Inferior parietal cortex (tissue), 1 donor: ENCODE measurements at regions not wholly inside any gene's neighbourhood (a gene's known extent, or its start where the extent isn't known, plus 50 kb on each side); places are given as distances from the start of the nearest gene placed in this dataset.
"Not testable (repeated sequence)": the region's sequence is repeated elsewhere in the genome, so short reads cannot be mapped to it uniquely, and the experiment has no call there.

Experiments used
- DNase-seq: peaks from one replicate; pipeline ENCODE4 v3.0.0-alpha.2; 2016; ENCODE audit errors: extremely low spot score

DNA sequence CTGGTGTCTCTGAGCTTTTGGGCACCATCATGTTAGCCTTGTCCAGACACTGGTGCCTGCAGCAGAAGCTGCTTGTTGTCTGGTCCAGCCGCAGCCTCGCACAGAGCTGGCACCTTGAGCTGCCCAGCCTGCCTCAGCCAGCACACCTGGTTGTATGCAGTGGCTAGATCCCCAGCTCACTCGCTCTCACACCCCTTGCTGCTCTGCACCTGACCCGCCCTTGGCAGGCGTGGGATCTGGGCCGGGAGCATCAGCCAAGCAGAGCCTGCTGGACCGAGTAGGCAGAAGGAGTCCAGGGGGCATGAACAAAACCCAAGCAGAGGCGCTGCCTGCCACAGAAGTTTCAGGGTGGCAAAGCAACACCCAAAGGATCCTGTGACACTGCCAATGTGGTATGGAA, 79.7 kb upstream of the ITGB1 start:
- no peak for DNase-seq

DNA sequence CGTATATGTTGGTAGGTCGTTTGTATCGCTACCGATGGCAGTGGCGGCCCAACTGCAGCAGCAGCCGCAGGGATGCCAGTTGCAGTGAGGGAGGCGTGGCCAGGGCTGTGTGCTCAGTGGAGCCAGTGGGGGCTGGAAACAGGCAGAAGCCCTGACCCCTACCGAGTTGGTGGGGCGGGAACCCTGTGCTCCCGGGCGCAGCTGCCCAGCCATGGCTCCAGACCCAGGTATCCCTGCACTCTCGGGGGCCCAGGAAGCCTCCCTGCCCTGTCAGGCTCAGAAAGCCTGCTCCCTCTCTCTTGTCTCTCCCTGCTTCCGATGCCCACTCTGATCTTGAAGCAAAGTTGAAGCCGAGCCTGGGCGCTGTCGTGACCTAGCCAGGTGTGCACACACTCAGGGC, 78.6 kb upstream of the ITGB1 start:
- no peak for DNase-seq

DNA sequence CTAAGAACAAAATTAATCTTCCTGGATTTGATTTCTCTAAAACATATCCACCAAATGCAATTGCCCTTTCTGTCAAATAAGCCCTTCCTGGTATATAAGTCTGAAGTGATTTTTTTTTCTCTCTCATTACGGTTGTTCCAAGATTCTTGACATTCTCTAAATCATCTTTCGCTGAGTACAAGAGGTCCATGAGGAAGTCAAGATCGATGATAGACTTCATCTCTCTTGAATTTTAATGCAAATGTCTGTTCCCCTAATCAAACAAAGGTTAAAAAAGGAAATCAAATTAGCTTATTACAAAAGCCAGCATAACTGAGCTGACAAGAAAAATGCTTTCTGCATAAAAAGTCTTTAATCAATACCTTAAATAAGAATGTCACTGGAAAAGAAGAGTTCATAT, 77.4 kb upstream of the ITGB1 start:
- DNase-seq, result no peak

DNA sequence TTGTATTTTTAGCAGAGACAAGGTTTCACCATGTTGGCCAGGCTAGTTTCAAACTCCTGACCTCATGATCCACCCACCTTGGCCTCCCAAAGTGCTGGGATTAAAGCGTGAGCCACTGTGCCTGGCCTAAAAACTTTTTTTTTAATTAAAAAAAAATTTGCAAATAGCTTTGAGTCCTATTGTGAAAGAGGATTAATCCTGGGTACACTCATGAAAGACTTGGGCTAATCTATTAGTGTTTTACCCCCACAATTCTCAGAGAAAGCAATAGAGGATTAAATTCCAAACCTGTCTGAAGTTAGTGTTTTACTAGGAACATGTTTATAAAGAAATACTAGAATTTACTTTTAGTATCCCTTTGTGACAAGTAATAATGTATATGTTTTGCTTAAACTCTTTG, 76.9 kb upstream of the ITGB1 start:
- no peak for DNase-seq

DNA sequence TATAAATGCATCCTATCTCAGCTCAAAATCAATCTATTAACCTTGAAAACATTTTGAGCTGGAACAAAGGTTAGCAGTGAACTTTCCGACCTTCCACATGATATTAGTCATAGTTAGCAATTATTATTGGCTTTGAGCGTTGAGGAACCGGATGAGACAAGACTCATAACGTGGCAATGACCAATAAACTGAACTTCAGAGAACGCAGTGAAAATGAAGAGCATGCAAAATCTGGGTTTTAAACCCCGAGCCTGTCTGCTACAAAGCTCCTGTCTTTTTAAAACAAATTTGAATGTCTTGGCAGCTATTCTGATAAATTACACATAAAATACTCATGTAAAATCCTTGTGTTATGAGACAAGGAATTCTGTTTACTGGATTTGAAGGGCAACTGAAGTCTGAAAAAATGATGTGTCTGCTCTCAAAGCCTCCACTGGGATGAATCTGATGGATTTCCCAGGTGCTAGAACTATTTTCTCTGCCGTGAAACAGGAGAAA, 74.7 kb upstream of the ITGB1 start:
- no peak for DNase-seq

DNA sequence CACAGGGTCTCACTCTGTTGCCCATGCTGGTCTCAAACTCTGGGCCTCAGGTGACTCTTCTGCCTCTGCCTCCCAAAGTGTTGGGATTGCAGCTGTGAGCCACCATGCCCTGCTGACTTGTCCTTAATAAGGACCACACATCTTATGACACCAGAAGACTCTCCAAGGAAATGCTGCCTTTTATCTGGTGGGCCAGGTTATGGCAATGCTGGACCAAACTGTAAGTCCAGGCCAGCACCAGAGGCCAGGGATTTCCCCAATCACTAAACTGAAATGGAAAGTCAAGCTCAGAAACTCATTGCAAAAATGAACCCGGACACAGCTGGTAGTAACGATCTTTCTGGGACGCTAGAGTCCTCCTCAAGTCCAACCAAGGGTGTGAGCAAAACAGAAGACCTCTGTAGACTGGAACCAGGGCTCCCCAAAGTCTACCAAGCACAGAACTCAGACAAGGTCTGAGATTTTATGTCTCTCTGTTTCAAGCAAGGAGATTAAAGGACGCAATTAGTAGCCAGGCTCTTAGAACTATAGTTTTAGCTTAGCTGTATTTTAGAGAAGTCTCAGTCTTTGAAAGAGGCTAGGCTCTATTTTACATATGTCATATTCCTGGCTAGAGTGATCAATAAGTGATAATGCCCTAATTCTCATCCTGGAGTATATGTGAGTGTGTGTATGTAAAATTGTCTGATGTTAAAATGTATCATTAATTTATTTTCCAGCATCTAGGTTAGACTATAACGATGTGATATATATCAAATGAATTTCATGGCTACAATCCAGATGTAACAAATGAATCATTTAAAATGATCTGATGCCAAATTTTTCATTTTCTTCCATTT, 74.0 kb upstream of the ITGB1 start:
- no peak for DNase-seq

DNA sequence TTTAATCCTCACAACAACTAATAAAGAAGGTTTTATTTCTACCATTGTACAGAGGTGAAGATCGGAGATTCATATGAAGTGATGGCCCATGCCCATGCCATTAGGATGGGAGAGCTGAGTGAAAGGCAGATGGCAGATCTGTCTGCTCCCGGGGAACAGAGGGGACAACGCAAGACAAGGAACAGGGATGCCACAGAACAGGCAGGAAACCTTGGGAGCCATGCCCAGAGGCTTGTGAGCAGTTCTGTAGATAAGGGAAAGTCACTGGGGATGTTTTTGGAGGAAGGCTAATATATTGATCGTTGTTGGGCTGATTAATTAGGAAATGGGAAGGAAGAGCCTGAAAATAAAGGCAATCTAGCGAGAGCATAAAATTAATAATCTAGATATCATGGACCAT, 73.1 kb upstream of the ITGB1 start:
- DNase-seq, result no peak

DNA sequence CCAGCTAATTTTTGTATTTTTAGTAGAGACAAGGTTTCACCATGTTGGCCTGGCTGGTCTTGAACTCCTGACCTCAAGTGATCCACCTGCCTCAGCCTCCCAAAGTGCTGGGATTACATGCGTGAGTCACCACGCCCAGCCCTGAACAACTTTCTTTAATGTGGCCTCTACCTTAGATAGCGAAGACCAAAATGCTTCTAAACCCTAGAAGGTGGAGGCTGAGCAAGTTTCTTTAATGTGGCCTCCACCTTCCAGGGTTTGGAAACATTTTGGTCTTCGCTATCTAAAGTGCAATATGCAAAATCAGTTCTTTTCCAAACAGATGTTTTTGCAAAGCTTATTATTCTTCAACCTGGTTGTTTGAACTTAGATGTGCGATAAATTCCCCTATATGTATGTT, 70.5 kb upstream of the ITGB1 start:
- not testable (repeated sequence) for DNase-seq

DNA sequence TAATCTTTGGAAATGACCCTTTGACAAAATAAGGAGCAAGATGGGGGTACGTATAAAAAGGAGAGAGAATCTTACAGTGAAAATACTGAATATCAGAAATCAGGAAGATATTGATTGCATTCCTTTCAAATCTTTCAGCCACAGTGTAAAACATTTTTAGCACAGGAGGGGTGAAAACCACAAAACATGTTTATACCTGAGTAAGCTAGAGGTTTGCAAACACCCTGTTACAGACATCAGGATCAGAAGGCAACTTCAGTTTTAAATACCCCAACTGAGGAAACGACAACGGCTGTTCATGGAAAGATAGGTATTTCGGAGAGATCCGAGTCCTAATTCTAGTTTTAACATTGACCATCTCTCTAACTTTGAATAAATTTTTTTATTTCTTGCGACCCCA, 69.1 kb upstream of the ITGB1 start:
- DNase-seq, result no peak

DNA sequence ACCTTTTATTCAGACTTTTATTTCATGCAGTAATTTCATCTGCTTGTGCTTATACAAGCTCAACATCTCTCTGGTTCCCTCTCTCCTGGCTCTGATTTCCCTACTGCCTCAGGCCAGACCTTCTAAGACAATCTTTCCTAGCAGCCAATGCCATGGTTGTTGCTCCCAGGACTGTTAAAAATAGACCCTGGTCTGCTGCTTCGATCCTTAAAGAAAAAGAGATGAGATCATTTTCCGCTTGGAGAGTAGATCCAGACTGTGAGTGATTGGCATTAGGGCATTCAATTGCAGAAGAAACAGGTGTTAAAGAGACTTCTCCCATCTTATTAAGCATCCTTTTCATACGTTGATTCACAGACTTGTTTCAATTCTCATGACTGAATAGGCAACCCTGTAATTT, 68.4 kb upstream of the ITGB1 start:
- DNase-seq, result no peak

DNA sequence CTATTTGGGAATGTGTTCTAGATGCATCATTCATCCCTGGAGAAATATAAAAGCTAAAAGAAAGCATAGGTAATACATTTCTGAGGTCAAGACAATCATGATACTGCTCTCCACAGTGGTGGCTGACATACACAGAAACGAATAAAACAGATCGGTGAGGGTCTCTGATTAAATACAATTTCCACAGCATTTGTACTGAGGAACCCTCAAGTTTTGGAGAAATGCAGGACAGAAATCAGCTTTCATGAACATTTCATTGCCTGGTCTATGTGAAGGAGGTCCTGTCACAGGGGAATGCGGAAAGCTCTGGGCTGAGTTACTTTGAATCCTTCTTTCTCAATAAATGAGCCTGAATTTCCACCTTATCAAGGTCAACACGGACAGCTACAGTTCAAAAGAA, 67.9 kb upstream of the ITGB1 start:
- no peak for DNase-seq

DNA sequence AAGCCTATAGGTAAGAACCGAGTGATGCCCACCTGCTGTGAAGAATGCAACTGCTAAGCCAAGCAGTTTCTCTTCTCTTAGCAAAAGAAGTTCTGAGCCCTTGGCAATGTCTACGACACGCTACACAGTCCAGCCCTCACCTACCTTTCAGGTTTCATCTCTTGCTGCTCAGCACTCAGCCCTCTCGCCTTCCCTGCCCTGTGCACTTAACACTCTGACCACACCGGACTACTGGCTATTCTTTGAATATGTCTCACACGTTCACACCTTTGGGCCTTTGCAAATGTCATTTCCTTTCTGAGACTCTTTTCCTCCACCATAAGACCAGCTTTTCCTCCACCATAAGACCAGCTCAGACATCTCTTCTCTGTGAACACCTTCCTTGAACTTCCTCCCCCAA, 67.0 kb upstream of the ITGB1 start:
- no peak for DNase-seq

DNA sequence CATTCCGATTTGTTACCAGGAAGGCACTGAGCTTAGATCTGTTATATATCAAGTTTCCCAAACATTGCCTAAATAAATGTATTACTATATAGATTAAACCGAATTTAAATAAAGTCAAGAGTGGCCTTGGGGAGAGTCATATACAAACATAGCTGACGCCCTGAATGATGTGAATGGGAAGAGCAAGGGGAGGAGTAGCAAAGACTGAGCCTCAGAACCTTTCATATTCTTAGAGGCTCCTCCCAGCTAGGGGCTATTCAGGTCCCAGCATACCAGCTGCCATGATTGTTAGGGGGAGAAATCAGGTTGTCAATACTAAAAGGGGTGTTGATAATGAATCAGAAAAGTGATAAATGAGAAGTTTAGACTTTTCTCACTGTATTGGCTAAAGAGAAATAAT, 64.7 kb upstream of the ITGB1 start:
- DNase-seq, result no peak

DNA sequence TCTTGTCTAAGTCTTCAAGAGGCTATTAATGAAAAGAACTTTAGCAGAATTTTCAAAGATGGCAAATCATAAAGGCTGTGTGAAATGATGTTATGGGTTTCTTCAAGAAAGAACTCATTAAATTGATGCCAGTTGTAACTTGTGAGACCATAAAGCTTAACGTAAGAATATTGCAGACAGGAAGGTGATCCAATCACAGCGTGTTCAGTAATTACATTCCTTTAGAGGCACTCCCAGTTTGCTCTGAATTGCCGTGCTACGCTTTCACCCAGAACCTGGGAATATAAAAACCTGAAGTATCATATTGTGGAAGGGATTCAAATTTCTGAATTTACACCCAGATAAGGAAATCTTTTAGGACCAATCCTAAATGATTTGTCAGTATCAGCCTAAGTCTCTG, 64.1 kb upstream of the ITGB1 start:
- no peak for DNase-seq

DNA sequence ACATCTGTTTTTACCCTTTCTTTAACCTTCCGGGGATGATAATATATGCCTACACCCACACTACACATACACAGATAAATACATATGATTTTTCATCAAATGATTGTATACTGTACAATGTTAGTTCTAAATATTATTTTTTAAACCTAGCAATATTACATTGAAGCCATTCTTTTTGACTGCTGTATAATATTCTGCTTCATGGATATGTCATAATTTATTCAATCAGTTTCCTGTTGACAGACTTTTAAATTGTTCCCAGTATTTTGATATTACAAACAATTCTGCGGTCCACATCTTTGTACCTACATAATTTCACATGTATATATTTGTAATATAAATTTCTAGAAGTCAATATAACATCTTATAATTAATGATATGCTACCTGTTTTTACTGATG, 59.0 kb upstream of the ITGB1 start:
- DNase-seq, result no peak

DNA sequence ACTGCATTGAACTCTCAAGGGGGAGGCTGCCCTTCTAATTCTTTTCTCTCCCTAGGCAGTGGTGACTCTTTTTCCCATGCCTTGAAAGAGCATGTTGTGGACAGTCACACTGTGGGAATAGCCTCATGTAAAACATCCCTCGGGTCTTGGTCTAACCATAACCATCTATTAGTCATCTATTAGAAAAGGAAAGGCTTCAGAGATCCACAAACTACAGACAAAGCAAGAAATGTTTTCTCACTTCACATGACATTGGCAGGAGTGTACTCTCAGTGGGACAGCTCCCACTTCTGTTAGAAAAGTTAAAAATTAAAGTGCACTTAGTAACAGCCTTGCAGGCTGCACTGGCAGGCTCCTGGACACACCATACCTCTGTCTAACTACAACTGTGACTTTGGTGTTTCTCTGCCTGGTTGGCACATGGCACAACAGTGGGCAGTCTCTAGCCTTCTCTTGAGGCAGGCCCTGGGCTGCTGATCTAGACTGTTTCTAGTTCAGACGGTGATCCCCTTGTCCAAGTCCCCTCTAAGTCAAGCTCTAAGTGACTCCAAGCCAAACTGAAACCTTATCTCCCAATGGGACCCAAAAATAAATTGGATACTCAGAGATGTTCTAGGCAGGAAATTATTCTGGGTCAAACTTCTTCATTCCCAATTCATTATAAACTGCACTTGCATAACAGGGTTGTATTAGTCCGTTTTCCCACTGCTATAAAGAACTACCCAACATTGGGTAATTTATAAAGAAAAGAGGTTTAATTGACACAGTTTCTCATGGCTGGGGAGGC, 57.9 kb upstream of the ITGB1 start:
- DNase-seq, result no peak

DNA sequence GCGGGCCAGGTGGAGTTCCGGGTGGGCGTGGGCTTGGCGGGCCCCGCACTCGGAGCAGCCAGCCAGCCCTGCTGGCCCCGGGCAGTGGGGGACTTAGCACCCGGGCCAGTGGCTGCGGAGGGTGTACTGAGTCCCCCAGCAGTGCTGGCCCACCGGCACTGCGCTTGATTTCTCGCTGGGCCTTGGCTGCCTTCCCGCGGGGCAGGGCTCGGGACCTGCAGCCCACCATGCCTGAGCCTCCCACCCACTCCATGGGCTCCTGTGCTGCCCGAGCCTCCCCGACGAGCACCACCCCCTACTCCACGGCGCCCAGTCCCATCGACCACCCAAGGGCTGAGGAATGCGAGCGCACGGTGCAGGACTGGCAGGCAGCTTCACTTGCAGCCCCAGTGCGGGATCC, 55.3 kb upstream of the ITGB1 start:
- not testable (repeated sequence) for DNase-seq

DNA sequence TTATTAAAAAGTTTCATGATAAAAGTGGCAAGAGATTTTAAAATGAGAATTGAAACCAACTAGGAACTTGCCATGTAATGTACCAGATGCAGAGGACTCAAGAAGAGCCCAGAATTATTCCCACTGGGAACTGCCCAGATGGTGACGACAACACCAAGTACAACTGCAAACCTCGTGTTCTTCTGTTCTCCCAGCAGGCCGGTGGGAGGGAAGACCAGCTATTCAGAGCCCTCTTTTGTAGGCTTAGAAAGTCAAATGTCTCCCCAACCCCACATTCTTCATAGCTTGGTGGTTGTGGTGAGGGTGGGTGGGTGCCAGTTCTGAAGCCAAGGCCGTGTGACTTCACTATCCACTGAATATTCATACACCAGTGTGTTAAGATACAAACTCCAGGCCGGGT, 54.3 kb upstream of the ITGB1 start:
- no peak for DNase-seq

DNA sequence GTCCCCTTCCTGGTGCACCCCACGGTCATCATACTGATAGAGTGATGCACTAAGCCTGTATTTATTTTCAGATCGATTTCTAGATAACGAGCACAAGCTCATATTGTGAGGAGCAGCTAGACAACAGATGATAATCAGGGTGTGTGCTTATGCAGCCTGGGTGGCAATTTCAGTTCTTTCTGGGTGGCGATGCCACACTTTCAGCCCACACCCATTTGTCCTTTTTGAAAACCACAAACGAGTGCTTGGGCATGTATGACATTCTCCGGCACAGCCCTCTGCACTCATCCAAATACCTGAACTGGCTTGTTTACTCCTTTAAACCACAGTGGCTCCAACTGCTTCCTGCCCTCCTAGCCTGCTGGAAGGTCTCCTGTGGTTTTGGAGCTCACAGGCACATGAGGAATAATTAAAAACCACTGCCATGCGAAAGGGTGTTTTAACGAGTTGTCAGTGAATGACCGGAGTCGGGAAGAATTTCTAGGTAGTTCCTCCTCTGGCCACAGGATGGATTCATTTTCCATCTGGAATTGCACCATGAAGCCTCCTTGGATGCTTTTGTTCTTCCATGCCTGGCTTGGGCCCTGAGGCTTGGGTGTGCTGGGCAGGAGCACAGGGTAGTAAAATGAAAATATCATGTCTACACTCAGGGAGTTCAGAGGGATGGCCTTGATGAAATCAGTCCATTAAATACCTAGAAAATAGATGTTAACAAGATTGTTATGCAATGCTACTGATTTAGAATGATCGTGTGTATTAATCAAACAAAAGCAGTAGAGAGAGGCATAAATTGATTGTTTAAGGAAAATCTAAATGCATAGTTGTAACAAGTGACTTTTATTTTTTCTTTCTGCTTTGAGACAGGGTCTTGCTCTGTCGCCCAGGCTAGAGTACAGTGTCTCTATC, 52.4 kb upstream of the ITGB1 start:
- DNase-seq, result no peak

DNA sequence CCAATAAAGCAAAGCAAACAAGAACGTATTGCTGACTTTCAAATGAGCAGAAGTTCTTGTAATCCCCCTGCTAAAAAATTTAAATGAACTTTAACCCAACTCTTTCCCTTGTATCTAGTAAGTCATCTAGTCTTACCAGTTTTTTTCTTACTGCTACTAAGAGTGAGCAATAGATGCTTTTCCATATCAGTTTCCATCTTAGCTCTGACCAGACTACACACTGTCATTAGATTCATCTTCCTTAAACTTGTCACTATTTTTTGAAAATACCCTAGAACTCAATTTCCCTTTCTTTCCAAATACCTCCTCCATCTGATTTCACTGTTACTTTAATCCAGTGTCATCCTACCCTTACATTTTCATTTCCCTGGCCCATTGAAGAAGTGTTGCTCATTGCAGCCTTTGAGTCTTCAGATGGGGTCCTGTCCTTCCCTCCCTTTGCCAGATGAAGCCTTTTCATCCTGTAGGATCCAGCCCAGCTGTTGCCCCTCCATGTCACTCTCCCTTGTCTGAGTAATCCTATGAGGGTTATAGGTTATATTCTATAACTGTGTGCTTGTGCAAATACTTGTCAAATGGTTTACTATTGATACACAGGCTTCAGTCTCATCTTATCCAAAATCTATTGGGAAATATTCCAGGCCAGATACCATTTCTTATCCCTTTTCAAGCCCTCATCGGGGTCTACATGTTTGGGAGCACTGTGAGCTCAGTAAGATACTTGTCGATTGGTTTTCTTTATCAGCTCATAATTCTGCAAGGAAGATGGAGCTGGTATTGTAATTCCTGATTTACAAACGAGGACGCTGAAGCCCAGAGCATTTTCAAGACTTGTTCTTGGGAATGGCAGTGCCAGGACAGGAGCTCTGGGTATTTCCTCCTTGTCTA, 51.5 kb upstream of the ITGB1 start:
- DNase-seq, result no peak
